AG08396 (cell line): ENCODE measurements at regions not wholly inside any gene's neighbourhood (a gene's known extent, or its start where the extent isn't known, plus 50 kb on each side); places are given as distances from the start of the nearest gene placed in this dataset.
A peak's percentile ranks its signal among the peaks of the same experiment; 100 is the strongest.

ENCODE experiments used
- DNase-seq: peaks from one replicate; pipeline ENCODE4 v3.0.0; 2012; ENCODE audit warnings: low spot score, mixed read lengths

DNA sequence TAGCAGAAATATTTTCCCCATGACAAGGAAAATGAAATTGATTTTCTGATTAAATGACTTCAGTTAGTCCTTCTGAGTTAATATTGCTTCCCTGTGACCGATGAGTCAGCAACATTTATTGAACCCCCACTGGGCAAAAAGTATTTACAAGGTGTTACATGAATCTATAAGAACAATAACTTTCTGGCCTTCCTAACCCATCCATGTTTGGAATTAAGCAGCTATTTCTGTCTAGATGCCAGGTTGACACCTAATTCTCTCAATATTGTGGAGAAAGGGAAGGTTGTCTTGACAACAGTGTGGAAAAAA is 112.9 kb upstream of the JAZF1 start:
- no peak for DNase-seq

DNA sequence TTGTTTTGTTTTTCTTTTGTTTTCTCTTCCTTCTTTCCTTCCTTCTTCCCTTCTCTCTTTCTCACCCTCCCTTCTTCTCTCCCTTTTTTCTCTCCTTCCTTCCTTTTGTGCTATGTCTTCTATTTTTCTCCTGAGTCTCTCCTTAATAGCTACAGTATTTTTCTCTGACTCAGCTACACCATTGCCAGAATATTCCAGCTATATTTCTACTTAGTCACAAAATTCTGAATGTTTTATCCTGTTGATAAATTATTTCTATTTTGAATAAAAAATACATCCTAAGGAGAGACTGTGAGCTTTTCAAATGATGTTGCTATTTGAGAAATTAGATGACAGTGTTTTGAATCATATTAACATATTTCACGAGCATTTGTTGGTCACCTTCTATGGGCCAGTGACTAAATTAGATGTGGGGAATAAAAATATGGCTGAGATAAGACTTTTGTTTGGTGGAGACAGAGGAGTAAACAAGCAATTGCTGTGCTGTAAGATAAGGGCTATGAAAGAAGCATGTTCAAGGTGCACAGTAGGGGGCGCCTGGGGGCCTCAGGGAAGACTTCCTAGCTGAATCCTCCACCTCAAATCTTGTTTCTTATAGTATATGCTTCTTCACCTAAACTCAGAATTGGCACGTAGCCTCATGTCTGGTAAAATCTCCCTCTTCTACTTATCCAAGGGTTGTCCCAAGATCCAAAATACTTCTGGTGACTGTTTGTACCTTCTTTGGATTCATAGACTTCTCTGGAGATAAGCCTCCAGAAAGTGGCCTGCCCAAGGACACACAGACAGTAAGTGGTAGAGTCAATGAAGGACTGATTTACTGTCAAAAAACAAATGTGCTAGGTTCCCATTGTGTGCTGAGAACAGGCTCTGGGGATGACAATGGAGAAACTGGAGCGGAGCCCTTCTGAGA is 115.5 kb upstream of the CREB5 start:
- peak; percentile 16 for DNase-seq

DNA sequence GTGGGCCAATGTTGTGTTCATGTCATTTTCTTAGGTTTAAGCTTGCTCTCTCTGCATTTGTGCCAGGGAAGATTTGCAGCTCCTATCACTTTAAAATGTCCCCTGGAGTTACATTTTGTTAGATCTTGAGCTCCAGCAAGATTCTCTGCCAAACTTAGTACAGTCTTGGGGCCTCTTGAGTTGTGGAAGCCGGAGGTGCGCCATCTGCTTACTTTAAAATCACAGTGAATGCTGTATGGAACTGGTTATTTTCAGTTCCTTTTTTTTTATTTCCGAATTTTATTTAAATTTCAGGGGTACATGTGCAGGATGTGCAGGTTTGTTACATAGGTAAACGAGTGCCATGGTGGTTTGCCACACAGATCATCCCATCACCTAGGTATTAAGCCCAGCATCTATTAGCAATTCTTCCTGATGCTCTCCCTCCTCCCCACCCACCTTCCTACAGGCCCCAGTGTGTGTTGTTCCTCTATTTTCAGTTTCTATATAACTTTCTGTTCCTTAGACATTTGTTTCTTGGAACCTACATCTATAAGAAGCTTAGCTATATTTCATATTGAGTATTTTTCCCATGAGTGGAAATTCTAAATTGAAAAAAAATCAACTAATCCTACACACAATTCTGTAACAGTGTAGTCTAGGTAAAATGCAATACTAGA is 114.4 kb upstream of the CREB5 start:
- no peak for DNase-seq

DNA sequence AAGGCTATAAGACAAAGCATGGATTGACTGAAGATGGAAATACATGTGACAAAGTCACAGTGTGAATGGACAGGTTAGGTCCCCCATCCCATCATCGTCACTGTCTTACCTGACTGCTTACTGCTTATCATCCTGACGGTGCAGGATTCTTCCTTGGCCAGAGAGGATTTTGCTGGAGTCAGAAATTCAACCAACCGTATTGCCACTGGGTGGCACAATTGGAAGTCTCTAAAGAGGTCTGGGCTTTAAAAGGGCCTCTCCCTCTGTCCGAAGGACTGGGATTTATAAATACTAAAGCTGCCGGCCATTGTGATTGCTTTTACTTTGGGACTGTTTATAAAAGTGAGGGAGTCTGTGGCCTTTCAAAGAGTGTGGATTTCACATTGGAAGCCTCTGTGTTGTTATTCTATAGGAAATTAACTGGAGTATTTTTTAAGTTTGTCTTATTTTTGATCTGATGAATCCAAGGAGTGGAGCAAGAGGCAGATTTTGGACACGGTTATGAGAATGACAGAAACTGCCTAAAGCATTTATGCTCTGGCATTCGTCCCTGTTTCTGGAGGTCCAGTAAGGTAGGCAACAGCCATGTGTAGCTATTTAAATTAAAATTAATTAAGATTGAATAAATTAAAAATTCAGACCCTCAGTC is 113.3 kb upstream of the CREB5 start:
- peak; percentile 61 for DNase-seq

DNA sequence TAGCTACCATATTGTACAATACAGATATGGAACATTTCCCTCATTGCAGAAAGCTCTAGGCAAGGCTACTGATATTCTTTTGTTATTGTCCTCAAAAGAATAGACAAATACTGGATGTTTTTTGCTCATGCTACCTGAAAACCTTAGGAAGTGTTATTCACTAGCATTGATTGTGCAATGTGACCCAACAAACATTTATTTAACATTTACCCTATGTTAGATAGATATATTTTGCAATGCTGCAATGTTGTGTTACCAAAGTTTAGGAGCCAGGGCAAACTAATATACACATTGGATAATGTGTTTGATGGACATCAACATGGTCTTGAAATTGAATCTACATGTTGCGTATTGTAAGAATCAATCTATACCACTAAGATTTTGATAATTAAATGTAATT is 112.8 kb upstream of the CREB5 start:
- no peak for DNase-seq

DNA sequence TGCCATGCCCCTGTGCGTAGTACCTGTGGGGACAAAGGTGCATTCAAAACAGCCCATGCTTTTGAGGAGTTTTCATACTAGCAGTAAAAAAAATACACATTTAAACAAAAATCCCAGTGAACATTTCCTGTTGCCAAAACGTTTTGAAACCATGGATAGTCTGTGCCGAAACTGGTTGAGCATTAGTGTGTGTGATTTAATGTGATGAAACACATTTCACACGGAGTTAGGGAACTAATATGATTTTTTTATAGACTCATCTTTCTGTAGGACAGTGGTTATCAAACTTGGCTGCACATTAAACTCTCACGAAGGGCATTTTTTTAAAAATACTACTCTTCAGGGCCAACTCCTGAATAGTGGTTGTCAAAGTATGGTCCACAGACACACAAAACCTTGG is 111.8 kb upstream of the CREB5 start:
- DNase-seq, result no peak

DNA sequence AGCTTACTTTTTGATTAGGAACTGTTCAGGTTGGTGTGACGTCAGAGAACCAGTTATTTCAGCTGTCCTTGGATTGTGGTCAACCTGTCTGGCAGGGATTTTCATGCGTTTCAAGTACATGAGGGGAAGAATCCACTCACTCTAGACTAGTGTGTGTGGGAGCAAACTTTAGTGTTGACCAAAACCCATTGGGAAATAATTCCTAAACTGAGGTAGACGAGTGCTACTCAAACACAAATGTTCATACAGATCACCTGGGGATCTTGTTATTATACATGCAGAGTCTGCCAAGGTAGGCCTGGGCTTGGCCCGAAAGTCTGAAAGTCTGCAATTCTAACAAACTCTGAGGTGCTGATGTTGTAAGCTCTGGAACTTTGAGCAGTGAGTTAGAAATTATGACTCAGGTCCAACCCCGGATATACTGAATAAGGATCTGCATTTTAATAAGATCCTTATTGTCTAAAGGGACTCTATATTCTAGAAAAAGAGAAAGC is 111.1 kb upstream of the CREB5 start:
- DNase-seq, result no peak

DNA sequence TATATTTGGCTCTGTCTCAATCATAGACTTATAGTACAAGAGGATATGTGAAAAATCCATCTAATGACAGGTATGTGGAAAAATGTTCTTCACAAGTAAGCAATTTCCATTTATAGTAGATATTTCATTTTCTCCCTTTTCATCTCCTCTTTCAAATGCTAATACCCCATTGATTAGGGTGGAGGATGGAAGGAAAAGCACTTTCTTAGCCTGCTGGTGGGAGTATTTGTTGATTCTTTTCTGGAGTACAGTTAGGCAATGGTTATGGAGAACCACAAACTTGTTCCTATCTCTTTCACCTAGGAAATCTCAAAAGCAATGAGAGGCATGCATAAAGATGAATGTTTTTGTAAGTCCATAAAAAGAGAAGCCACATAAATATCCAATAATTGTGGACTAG is 108.0 kb upstream of the CREB5 start:
- DNase-seq, result no peak

DNA sequence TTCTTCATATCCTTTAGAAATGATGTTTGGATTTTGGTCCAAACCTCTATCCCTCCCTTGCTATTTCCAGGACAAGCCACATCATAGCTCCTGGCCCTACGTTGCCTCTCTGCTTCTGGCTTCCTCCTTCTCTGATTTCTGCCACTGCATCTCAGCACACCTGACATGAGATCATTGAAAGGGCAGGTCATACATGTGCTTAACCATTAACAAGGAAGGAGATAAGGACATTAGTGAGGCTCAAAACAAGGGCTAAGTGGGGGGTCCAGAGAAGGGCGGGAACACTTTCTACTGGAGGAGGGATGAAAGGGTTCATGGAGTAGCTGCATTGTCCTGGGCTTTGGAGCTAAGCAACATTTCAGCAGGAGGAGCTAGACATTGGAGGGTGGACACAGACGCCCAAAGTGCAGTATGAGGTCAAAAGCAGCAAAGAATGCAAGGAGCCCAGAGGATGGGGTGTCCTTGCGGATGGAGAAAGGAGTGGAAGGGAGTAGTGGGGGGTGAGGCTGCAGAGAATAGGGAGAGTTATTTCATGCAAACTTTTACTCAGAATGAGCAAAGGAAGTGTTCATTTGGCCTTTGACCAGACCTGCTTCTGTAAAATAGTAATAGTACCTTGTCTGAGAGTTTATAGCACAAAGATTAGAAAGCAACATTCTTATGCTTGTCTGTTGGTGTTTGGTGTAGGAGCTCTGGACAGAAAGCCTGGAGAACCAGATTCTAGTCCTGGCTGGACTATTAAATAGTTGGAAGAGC is 102.4 kb upstream of the CREB5 start:
- DNase-seq, result no peak

DNA sequence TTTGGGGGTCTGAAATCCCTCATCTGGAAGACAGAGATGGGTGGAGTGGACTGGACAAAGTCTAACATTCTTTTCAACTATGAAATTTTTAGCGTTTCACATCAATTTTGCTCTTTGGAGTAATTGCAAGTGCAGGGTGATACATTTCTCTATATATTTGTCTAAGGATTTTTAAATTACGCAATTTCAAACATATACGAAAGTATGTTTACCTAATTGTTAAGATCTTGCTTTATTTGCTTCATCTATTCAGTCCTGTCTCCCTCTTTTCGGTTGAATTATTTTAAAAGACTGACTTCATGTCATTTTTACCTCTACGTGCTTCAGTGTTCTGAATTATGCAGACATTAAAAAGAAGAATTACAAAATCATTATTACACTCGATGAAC is 101.9 kb upstream of the CREB5 start:
- no peak for DNase-seq

DNA sequence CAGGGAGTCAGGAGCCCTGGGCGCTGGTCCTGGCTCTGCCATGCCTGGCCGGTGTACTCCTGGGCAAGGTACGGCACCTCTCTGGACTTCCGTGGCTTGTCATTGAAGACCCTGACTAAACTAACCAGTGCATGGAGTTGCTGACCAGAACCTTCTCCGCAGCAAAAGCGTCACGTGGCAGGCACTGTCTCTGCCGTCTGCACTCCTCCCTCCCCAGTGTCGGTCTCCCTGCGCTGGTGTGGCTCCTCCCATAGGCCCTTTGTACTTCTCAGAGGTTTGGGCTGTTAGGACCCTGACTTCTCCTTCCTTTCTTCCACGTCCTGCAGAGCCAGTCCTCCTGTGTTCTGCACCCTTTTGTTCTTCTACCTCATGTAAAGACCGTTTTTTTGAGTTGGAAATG is 100.6 kb upstream of the CREB5 start:
- no peak for DNase-seq

DNA sequence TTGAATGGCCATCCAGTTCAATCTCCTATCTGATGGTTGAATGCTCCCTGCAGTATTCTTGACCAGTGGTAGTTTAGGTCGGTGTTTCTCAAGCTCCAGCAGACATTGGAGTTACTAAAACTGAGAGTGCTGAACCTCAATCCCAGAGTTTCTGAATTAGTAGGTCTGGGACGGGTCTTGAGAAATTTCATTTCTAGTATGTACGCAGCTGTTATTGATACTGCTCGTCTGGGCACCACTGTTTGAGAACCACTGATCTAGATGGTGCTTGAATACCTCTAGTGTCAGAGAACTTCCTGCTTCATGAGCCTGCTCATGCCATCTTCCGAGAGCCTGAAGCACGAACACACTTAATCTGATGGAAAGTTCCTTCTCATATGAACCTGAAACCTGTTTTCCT is 99.4 kb upstream of the CREB5 start:
- DNase-seq, result no peak

DNA sequence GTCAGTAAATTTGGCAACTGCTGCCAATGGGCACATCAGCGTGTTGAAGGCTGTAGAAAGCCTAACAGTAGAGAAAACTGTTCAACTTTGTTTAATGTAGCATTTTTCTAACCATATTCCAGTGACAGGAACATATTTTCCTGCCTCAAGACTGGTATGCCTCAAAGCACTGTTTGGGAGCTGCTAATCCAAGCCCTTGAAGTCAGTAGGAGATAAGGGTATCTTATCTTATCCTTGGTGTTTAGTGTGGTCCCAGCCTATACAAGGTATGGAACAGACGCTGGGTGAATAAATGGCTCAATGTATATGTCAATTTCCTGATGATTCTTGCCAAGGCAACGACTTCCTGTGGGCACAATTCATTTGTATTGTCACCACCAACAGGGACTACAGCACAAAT is 97.5 kb upstream of the CREB5 start:
- DNase-seq, result no peak

DNA sequence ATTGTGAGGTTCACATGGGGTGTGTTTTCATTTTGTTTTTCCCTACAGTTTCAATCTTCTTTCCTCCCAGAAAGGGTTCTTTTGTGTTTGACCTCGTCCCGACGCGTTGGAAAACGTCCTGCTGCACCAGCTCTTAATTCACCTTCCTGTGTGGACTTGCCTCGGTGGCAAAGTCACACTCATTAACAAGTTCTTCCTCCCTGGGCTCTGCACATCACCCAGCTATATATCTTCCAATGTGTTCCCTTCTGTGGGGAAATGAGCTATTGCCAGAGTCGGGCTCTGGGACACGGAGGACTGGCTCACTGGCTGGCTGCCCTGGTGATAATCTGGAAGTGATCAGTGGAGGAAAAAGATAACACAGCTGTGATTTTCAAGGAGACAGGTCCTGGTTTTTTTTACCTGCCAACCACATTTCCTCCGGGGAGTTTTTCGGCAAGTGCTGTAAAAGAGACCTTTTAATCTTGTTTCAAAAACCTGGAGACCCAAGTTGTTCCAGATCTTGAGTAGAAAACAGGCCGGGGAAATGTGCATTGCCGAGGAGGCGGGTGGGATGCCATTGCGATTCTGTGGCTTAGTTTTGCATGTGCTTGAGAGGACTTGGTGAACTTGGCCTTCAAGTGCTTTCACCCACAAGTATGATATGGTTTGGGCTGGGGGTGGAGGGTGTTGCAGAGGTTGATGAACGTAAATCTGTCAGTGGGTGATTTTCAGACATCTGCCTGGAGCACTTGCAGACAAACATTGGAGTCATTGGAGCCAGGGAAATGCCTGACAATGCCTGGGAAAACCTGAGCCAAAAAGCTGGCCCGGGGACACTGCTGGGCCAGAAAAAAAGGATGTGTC is 96.5 kb upstream of the CREB5 start:
- no peak for DNase-seq

DNA sequence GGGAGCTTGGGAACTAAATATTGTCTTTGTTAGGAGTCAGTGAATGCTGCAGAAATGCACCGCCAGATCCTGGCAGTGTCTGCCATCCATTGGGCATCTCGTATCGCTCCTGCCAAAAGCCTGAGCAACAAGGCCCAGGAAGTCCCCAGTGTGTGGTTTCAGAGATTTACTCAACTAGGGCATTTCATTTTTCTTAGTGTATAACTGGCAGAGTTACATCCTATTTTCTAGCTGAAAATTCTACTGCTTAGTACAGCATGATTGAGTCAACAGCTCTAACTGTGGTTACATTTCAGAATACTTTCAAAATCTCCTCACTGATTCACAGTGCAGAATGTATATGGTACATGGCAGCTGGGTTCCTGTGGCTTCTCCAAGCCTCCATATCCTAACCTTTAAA is 95.8 kb upstream of the CREB5 start:
- peak; percentile 36 for DNase-seq

DNA sequence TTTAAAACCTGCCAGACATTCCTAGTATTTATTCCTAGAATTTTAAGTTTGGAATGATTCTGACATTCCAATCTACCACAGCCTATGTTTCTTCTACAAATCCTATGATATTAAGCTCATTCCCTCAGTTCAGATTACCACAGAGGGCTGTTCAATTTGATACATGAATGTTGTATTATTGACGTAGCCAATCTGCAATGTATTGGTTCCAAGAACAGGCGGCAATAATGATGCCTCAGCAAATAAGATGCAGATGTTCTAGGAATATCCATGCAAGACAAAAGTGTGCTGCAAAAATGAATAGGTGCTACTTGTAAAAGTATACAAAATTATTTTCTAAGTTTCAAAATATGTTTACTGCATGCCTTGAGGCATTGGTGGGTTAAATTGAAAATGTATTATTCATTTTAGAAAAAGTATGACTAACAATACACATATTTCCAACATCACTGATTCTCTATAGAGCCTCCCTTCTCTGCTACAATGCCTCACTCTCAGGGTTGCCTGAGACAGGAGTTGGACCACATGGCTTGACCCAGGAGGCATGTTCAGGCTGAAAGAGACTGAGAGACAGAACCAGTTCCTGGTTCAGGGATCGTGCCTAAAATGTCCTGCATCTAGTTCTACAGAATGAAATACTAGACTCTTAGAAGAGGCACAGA is 94.1 kb upstream of the CREB5 start:
- no peak for DNase-seq

DNA sequence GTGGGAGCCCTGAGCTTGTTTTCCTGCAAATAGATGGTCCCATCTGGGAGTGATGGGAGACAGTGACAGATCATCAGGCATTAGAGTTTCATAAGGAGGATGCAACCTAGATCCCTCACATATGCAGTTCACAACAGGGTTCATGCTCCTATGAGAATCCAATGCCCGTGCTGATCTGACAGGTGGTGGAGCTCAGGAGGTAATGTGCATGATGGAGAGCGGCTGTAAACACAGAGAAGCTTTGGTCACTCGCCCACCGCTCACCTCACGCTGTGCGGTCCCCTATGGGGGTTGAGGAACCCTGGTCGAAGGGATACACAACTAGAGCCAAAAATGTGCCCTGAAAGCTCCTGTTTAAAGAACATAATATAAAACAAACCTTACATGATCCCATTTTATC is 88.5 kb upstream of the CREB5 start:
- no peak for DNase-seq

DNA sequence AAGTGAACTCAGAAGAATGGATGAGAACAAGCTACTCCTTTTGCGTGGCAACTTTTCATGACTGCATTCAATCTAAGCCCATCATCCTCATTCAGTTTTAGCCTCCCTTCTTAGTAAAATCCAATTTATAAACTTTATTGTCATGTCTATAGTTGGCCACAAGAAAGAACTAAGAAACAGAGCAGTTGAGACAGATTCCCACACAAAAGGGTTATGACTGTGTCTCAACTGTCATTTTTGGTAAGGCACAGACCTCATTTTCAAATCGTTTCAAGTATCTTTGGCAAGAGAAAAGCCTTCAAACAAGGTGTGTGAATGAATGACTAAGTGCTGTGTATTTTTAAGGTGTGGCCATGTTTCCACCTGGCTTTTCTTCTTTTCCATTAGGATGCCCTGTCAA is 84.2 kb upstream of the CREB5 start:
- DNase-seq, result no peak

DNA sequence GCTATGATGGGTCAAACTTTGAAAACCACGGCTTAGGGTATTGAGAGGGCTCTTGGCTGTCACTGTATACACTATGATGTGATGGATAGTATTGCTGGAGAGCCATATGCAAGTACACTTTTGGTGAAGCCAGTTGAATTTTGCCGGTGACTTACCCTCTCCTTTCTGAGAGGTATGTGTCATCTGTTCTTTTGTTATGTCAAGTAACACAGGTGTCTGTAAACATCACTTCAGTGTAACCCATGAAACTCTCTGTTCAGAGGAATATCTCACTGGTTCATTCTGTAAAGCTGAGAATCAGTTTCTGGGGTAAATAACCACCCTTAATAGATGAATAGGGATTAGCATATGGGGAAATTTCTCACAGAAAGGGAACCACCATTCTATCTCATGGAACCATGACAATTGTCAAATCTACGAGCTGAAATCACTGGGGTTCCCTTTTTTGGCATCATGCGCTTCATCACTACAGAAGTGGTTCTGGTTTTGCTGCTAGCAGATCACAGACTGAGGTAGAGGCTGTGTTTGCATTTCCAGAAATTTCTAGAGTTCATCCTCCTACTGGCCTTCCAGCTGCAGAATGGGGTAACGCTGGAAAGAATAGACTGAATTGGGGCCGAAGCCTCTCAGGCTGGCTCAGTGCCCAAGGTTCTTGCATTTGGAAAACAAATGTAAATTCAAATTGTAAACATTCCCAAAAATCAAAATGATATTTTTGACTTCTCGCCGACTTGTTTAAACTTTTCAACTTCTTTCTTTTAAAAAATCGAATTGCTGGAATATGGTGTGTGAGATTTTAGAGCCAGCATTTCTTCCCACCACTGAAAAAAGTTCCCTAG is 83.3 kb upstream of the CREB5 start:
- no peak for DNase-seq
